ENCODE measurements at regions not wholly inside any gene's neighbourhood (a gene's known extent, or its start where the extent isn't known, plus 50 kb on each side); places are given as distances from the start of the nearest gene placed in this dataset.

GRCh38 chr12:85549640-85550039 lies 269.6 kb downstream of the ALX1 start:
- Histone ChIP-seq H3K27ac (ENCODE audit: extremely low read depth, low read depth, low read length) (no peak overlapping the region), H3K36me3 (ENCODE audit: control insufficient read depth in 2 of 2, insufficient read depth in 1 of 2, low read length in 2 of 2) (no peaks in the 10 kb centered on the region), H3K4me3 (ENCODE audit: low read depth, low read length) (no peak overlapping the region), H3K4me1 (ENCODE audit: control insufficient read depth, insufficient read depth, low read length) (no peaks in the 10 kb centered on the region), H3K9me3 (ENCODE audit: control insufficient read depth, insufficient read depth, low read depth, low read length) (no peaks in the 10 kb centered on the region)
- CTCF ChIA-PET, result no interaction called here
- POLR2A ChIA-PET, result no interaction called here
- no peak for TF ChIP-seq ZNF112 (tag by site-specific recombination; IDR thresholded peaks at IDR 0.05)
- no peak for TF ChIP-seq ZNF776 (tag by site-specific recombination; IDR thresholded peaks at IDR 0.05; ENCODE audit: borderline replicate concordance)
- TF ChIP-seq ZNF211 (tag by site-specific recombination; IDR thresholded peaks at IDR 0.05; ENCODE audit: low read depth), result no peak
- no peak for TF ChIP-seq ZBTB20 (tag by site-specific recombination; IDR thresholded peaks at IDR 0.05)
- TF ChIP-seq ZNF404 (tag by site-specific recombination; IDR thresholded peaks at IDR 0.05), result no peak
- no peak for TF ChIP-seq ZNF157 (tag by site-specific recombination; IDR thresholded peaks at IDR 0.05)
- no peak for TF ChIP-seq ZBTB1 (tag by site-specific recombination; IDR thresholded peaks at IDR 0.05)
- no peak for TF ChIP-seq MYNN (tag by site-specific recombination; IDR thresholded peaks at IDR 0.05; ENCODE audit: borderline replicate concordance)
- TF ChIP-seq REST (tag by site-specific recombination; IDR thresholded peaks at IDR 0.05), result no peak
- no peak for TF ChIP-seq GLIS1 (tag by site-specific recombination; IDR thresholded peaks at IDR 0.05)

GRCh38 chr12:85550924-85551323 lies 270.9 kb downstream of the ALX1 start:
- no peak overlapping the region for H3K4me3 ChIP-seq (ENCODE audit: low read depth, low read length)
- no peak overlapping the region for H3K27ac ChIP-seq (ENCODE audit: extremely low read depth, low read depth, low read length)
- ChIA-PET CTCF (interaction anchor here (0.8 kb wide), 1 partner anchor 316 kb away, joined by 4 read pairs; no protein-coding TSS in a partner anchor), POLR2A (no interaction called here)
- H3K36me3 ChIP-seq (ENCODE audit: control insufficient read depth in 2 of 2, insufficient read depth in 1 of 2, low read length in 2 of 2), result no peaks in the 10 kb centered on the region
- no peaks in the 10 kb centered on the region for H3K9me3 ChIP-seq (ENCODE audit: control insufficient read depth, insufficient read depth, low read depth, low read length)
- no peaks in the 10 kb centered on the region for H3K4me1 ChIP-seq (ENCODE audit: control insufficient read depth, insufficient read depth, low read length)
- TF ChIP-seq FEZF1 (tag by site-specific recombination; IDR thresholded peaks at IDR 0.05) (no peak), ZXDB (tag by site-specific recombination; IDR thresholded peaks at IDR 0.05) (no peak), ZNF239 (tag by site-specific recombination; IDR thresholded peaks at IDR 0.05) (no peak), ZSCAN18 (tag by site-specific recombination; IDR thresholded peaks at IDR 0.05) (no peak), ZNF155 (tag by site-specific recombination; IDR thresholded peaks at IDR 0.05) (no peak), ZNF623 (tag by site-specific recombination; IDR thresholded peaks at IDR 0.05) (no peak), ZNF175 (tag by site-specific recombination; IDR thresholded peaks at IDR 0.05) (no peak), YY2 (tag by site-specific recombination; IDR thresholded peaks at IDR 0.05) (no peak), GFI1B (tag by site-specific recombination; IDR thresholded peaks at IDR 0.05) (no peak), ZNF677 (tag by site-specific recombination; IDR thresholded peaks at IDR 0.05) (no peak), GLIS1 (tag by site-specific recombination; IDR thresholded peaks at IDR 0.05) (no peak), ZNF747 (tag by site-specific recombination; IDR thresholded peaks at IDR 0.05) (no peak), ZNF311 (tag by site-specific recombination; IDR thresholded peaks at IDR 0.05; ENCODE audit: borderline replicate concordance) (no peak), ZNF768 (tag by site-specific recombination; IDR thresholded peaks at IDR 0.05) (no peak)

Measured in HEK293 (cell line).